ENCODE measurements at regions not wholly inside any gene's neighbourhood (a gene's known extent, or its start where the extent isn't known, plus 50 kb on each side); places are given as distances from the start of the nearest gene placed in this dataset.
"Not testable (repeated sequence)": the region's sequence is repeated elsewhere in the genome, so short reads cannot be mapped to it uniquely, and the experiment has no call there.

DNA sequence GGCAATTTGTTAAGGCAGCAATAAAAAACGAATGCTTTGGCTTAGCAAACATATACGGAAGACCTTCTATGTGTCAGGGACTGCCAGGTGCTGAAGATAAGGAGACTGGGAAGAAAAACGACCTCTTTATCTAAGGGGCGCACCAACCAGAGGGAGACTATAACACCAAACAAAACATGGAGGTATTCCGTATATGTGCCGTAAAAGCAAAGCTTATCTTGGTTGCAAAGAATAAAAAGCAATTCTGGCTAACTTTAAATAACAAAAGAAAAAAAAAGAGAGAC is 167.1 kb upstream of the KCNJ15 start:
- no peaks in the 10 kb centered on the region for H3K4me1 ChIP-seq (ENCODE audit: control insufficient read depth in 4 of 4, insufficient read depth in 4 of 4, low read length in 3 of 4)
- no peaks in the 10 kb centered on the region for H3K36me3 ChIP-seq (ENCODE audit: control insufficient read depth in 4 of 4, insufficient read depth in 3 of 4, low read depth in 1 of 4, low read length in 3 of 4)
- H3K4me3 ChIP-seq (ENCODE audit: low read depth in 1 of 3, low read length in 3 of 3), result no peak overlapping the region
- H3K27ac ChIP-seq (ENCODE audit: low read depth in 1 of 2, low read length in 2 of 2), result no peak overlapping the region
- H3K9me3 ChIP-seq (ENCODE audit: control insufficient read depth in 4 of 4, low read length in 3 of 4), result no peaks in the 10 kb centered on the region
- peaks cover 0 to 5% (median 3%) of the 10 kb centered on the region in 4 donors for H3K27me3 ChIP-seq (ENCODE audit: control insufficient read depth in 4 of 4, insufficient read depth in 4 of 4, low read length in 3 of 4)
- WGBS, result 55% methylated on average over 6 of the region's 6 CpGs
- TF ChIP-seq EGR1 (IDR thresholded peaks at IDR 0.05; ENCODE audit: low read depth in 2 of 2), result no peak
- TF ChIP-seq RAD21 (IDR thresholded peaks at IDR 0.05), result no peak
- TF ChIP-seq FOXA1 (IDR thresholded peaks at IDR 0.05), result no peak
- no peak for TF ChIP-seq NR2F2 (IDR thresholded peaks at IDR 0.05)
- TF ChIP-seq YY1 (IDR thresholded peaks at IDR 0.05), result no peak
- TF ChIP-seq, protein P1, sequence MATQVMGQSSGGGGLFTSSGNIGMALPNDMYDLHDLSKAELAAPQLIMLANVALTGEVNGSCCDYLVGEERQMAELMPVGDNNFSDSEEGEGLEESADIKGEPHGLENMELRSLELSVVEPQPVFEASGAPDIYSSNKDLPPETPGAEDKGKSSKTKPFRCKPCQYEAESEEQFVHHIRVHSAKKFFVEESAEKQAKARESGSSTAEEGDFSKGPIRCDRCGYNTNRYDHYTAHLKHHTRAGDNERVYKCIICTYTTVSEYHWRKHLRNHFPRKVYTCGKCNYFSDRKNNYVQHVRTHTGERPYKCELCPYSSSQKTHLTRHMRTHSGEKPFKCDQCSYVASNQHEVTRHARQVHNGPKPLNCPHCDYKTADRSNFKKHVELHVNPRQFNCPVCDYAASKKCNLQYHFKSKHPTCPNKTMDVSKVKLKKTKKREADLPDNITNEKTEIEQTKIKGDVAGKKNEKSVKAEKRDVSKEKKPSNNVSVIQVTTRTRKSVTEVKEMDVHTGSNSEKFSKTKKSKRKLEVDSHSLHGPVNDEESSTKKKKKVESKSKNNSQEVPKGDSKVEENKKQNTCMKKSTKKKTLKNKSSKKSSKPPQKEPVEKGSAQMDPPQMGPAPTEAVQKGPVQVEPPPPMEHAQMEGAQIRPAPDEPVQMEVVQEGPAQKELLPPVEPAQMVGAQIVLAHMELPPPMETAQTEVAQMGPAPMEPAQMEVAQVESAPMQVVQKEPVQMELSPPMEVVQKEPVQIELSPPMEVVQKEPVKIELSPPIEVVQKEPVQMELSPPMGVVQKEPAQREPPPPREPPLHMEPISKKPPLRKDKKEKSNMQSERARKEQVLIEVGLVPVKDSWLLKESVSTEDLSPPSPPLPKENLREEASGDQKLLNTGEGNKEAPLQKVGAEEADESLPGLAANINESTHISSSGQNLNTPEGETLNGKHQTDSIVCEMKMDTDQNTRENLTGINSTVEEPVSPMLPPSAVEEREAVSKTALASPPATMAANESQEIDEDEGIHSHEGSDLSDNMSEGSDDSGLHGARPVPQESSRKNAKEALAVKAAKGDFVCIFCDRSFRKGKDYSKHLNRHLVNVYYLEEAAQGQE (IDR thresholded peaks at IDR 0.05), result no peak
- no peak for TF ChIP-seq GABPA (IDR thresholded peaks at IDR 0.05 in 1 of 2, conservative IDR thresholded peaks at IDR 0.05 in 1 of 2)
- no peak for TF ChIP-seq FOXA2 (IDR thresholded peaks at IDR 0.05)
- TF ChIP-seq, protein P2, sequence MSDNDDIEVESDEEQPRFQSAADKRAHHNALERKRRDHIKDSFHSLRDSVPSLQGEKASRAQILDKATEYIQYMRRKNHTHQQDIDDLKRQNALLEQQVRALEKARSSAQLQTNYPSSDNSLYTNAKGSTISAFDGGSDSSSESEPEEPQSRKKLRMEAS (IDR thresholded peaks at IDR 0.05), result no peak
- no peak for TF ChIP-seq TAF1 (conservative IDR thresholded peaks at IDR 0.05)
- TF ChIP-seq JUND (IDR thresholded peaks at IDR 0.05), result no peak
- no peak for TF ChIP-seq SP1 (IDR thresholded peaks at IDR 0.05)
- TF ChIP-seq HNF4A (conservative IDR thresholded peaks at IDR 0.05), result no peak
- TF ChIP-seq RXRA (IDR thresholded peaks at IDR 0.05), result no peak
- no peak for DNase-seq (ENCODE audit: low spot score)
- no peak overlapping the region for H3K9ac ChIP-seq (ENCODE audit: low read depth in 1 of 2, low read length in 2 of 2)

- 87% methylated on average over 1 of the region's 2 CpGs for WGBS
- DNase-seq (ENCODE audit: low spot score); H3K27me3 ChIP-seq (ENCODE audit: control insufficient read depth in 4 of 4, insufficient read depth in 4 of 4, low read length in 3 of 4); H3K4me1 ChIP-seq (ENCODE audit: control insufficient read depth in 4 of 4, insufficient read depth in 4 of 4, low read length in 3 of 4); H3K9me3 ChIP-seq (ENCODE audit: control insufficient read depth in 4 of 4, low read length in 3 of 4); H3K27ac ChIP-seq (ENCODE audit: low read depth in 1 of 2, low read length in 2 of 2); H3K36me3 ChIP-seq (ENCODE audit: control insufficient read depth in 4 of 4, insufficient read depth in 3 of 4, low read depth in 1 of 4, low read length in 3 of 4); H3K9ac ChIP-seq (ENCODE audit: low read depth in 1 of 2, low read length in 2 of 2); H3K4me3 ChIP-seq (ENCODE audit: low read depth in 1 of 3, low read length in 3 of 3): not testable (repeated sequence)
Observed at GRCh38 chr21:38091061-38091460, 165.7 kb upstream of the KCNJ15 start.

- 56% methylated on average over 6 of the region's 6 CpGs for WGBS
- no peak for DNase-seq (ENCODE audit: low spot score)
Observed at GRCh38 chr21:38092051-38092450, 164.7 kb upstream of the KCNJ15 start.

More at GRCh38 chr21:38092051-38092450, 164.7 kb upstream of the KCNJ15 start:
- peaks cover 0 to 7% (median 0%) of the 10 kb centered on the region in 4 donors for H3K27me3 ChIP-seq (ENCODE audit: control insufficient read depth in 4 of 4, insufficient read depth in 4 of 4, low read length in 3 of 4)
- H3K4me1 ChIP-seq (ENCODE audit: control insufficient read depth in 4 of 4, insufficient read depth in 4 of 4, low read length in 3 of 4), result no peaks in the 10 kb centered on the region
- no peak overlapping the region for H3K27ac ChIP-seq (ENCODE audit: low read depth in 1 of 2, low read length in 2 of 2)
- H3K9ac ChIP-seq (ENCODE audit: low read depth in 1 of 2, low read length in 2 of 2), result no peak overlapping the region
- H3K4me3 ChIP-seq (ENCODE audit: low read depth in 1 of 3, low read length in 3 of 3), result no peak overlapping the region
- H3K9me3 ChIP-seq (ENCODE audit: control insufficient read depth in 4 of 4, low read length in 3 of 4), result no peaks in the 10 kb centered on the region
- TF ChIP-seq TAF1 (conservative IDR thresholded peaks at IDR 0.05) (no peak), RAD21 (IDR thresholded peaks at IDR 0.05) (no peak)
- TF ChIP-seq, protein P3, sequence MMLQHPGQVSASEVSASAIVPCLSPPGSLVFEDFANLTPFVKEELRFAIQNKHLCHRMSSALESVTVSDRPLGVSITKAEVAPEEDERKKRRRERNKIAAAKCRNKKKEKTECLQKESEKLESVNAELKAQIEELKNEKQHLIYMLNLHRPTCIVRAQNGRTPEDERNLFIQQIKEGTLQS (IDR thresholded peaks at IDR 0.05), result no peak
- H3K36me3 ChIP-seq (ENCODE audit: control insufficient read depth in 4 of 4, insufficient read depth in 3 of 4, low read depth in 1 of 4, low read length in 3 of 4), result no peaks in the 10 kb centered on the region
